Amniotic epithelial cell (primary cell): ENCODE measurements at regions not wholly inside any gene's neighbourhood (a gene's known extent, or its start where the extent isn't known, plus 50 kb on each side); places are given as distances from the start of the nearest gene placed in this dataset.

ENCODE experiments used
- DNase-seq: peaks from one replicate; pipeline ENCODE4 v3.0.0-alpha.2; 2010; ENCODE audit warnings: low read depth

DNA sequence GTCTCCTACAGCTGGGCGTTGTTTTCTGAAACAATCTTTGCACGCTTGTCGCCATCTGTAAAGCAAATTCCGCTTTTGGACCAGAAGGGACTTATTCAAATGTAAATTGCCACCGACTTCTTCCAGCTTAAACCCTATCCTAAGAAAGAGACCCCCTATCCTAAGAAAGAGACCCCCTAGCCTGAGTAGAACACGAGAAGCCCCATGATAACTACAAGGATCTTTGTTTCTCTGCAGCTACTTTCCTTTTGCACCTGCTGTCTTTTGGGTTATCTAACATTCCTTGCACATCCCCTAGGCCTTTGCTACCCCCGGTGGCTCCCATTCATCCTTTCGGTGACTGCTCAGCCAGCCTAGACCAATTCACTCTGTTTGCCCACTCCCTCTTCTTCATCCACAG, 536.0 kb upstream of the PRKX start:
- DNase-seq: no peak

DNA sequence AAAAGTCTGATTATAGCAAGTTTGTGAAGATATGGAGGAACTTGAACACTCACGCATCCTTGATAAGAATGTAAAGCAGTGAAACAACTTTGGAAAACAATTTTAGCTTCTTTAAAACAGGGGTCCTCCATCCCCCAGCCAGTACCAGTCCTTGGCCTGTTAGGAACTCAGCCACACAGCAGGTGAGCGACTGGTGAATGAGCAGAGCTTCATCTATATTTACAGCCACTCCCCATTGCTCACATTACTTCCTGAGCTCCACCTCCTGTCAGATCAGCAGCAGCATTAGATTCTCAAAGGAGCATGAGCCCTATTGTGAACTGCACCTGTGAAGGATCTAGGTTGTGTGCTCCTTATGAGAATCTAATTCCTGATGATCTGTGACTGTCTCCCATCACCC, 530.3 kb upstream of the PRKX start:
- DNase-seq: no peak

DNA sequence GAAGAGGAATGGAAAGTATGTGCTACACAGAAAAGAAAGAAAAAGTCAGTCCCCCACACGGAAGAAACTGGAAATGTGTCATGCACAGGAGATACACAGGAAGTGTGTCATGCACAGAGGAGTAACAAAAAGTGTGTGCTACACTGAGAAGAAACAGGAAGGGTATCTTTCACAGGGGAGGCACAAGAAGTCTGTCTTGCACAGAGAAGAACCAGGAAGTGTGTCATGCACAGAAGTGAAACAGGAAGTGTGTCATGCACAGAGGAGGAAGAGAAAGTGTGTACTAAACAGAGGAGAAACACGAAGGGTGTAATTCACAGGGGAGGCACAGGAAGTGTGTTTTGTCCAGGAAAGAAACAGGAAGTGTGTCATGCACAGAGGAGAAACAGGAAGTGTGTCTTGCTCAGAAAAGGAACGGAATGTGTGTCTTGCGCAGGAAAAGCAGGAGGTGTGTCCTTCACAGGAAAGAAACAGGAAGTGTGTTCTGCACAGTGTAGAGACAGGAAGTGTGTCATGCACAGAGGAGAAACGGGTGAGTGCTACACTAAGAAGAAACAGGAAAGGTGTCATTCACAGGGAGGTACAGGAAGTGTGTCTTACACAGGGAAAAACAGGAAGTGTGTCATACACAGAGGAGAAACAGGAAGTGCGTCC, 527.2 kb upstream of the PRKX start:
- DNase-seq: no peak

DNA sequence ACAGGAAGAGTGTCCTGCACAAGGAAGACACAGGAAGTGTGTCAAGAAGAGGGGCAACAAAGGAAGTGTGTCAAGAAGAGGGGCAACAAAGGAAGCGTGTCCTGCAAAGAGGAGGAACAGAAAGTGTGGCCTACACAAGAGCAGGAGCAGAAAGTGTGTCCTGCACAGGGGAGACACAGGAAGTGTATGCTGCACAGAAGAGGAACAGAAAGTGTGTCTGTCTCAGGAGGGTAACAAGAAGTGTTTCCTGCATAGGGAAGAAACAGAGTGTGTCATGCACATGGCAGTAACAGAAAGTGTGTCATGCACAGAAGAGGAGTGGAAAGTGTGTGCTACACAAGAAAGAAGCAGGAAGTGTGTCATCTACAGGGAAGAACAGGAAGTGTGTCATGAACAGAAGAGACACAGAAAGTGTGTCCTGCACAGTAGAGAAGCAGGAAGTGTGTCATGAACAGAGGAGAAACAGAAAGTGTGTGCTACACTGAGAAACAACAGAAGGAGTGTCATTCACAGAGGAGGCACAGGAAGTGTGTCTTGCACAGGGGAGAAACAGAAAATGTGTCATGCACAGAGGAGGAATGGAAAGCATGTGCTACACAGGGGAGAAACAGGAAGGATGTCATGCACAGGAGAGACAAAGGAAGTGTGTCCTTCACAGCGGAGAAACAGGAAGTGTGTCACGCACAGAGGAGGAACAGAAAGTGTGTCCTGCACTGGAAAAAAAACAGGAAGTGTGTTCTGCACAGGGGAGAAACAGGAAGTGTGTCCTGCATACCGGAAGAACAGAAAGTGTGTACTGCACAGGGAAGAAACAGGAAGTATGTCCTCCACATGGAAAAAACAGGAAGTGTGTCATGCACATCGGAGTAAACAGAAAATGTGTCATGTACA, 526.4 kb upstream of the PRKX start:
- DNase-seq: no peak

DNA sequence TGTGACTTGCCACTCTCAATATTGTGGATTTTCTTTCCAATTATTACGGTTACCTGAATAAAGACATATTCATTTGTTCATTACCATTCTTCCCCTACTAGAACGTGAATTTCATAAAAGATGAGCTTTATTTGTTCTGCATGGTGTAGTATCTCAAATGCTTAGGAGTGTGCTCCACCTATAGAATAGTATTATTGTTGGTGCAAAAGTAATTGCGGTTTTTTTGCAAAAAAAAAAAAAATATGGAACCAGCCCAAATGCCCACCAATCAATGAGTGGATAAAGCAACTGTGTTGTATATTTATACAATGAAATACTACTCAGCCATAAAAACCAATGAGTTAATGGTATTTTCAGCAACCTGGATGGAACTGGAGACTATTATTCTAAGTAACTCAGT, 525.5 kb upstream of the PRKX start:
- no peak for DNase-seq

DNA sequence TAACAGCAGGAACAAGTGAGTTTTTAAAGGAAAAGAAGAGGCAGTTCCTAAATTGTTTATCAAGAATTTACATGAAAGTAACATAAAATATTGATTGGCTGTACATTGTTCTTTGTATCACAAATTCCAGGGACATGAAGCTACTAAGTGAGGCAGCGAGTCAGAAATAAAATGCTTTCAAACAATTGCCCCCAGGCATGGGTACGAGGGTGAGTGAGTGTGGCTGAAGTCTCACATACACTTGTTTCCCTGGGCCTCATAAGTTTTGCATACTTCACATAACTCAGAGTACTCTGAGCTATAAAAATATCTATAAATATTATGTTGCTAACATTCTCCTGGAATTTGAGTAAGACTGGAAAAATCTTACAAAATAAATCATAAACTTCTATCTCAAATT, 511.6 kb upstream of the PRKX start:
- no peak for DNase-seq

DNA sequence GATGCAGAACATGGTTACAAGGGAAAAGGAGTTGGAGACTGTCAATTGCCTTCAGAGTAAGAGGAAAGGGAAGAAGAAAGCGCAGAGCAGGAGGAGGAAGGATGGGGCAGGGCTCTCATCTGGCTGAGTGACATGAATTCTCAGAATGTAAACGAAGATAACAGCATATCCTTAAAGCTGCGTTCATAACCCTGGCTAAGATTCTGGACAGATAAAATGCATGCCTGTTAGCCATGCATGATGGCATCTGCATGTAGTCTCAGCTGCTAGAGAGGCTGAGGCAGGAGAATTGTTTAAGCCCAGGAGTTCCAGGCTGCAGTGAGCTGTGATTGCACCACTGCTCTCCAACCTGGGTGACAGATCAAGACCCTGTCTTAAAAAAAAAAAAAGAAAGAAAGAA, 493.5 kb upstream of the PRKX start:
- no peak for DNase-seq

DNA sequence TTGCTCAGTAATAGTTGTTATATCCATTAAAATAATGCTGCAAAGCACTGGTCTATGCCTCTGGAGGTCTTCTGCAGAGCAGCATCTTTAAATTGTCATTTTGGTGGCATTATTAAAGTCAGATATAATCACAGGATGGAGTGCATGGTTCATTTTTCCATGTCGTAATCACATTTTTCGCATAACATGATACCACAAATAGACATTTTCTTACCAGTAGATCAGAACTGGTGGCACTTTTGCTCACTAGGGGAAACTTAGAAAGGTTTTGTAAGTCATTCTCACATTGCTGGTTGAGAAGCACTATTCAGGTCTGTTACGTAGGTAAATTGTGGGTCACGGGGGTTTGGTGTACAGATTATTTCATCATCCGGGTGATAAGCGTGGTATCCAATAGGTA, 484.5 kb upstream of the PRKX start:
- DNase-seq: no peak

DNA sequence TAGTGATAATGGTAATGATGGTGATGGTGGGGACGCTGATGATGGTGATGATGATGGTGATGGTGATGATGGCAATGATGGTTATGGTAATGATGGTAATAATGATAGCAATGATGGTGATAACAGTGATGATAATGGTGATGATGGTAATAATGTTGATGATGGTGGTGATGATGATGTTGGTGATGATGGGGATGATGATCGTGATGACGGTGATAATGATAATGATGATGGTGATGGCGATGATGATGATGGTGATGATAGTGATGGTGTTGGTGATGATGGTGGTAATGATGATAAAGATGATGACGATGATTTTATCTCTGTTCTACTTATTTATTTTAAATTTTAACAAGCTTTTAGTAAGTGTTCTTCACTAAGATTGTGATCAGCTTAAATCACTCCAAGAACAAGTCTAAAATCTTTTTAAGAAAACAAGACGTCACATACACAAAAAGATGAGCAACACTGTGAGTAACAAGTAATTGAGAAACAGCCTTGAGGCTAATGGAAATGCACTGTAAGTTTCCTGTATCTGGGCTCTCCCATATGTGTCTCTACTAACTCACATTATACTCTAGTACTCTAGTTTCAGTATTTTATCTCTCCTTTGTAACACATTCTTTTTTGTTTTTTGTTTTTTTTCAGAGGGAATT, 480.2 kb upstream of the PRKX start:
- no peak for DNase-seq

DNA sequence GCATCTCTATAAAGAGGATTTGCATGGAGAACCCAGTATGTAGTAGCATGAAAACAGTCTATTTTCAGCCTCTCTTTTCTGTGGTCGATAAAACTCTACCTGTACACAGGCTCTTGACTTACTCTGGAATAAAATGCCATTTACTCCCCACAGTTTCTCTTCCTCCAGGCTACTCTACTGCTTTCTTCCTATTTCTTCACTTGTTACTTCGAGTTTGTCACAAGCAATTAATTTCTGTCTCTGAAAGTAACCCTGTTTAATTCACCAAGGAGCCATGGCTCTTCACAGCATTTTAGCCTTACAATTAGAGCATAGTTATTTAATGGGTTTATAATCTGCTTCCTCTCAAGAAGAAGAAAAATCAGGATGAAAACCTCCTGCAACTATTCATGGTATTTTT, 472.9 kb upstream of the PRKX start:
- DNase-seq: no peak

DNA sequence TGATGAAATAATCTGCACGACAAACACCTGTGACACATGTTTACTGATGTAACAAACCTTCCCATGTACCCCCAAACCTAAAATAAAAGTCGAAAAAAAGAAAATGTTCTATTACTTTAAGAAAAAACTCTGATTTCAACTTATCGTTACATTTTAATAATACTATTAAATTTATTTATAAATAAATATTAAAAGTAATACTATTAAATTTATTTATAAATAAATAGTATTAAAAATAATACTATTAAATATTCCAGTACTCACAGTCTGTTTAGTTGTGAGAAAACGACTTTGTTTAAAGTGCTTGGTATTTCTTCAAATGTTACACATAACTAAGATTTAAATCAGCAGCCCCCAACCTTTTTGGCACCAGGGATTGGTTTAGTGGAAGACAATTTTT, 471.6 kb upstream of the PRKX start:
- no peak for DNase-seq

DNA sequence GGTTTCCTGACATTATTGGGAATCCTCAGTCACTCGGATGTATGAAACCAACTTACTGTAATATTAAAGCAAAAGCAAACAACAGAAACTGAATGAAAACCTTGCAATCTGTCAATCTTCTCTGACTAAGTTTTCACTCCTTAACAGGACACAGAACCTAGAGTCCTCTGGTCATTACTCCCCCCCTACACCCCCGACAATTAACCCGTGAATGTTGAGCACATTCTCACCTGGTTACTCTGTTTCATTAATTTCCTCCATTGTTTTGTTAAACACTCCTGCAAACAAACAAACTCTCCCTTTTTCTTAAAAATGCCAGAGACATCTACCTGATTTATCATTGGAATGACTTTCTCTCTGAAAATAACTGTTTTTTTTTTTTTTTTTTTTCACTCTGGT, 469.0 kb upstream of the PRKX start:
- no peak for DNase-seq

DNA sequence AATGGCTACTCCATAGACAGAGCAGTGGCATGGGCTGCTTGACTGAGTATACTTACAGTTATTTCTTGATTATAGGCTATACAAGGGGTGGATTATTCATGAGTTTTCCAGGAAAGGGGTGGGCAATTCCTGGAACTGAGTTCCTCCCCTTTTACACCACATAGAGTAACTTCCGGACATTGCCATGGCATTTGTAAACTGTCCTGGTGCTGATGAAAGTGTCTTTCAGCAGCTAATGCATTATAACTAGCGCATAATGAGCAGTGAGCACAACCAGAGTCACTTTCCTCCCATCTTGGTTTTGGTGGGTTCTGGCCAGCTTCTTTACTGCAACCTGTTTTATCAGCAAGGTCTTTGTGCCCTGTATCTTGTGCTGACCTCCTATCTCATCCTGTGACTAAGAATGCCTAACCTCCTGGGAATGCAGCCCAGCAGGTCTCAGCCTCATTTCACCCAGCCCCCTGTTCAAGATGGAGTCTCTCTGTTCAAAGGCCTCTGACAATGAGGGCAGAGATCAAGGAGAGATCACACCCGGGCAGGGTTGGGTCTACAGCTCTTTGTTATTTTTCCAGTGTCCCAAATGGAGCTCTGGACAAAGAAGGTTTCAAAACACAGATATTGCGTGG, 468.4 kb upstream of the PRKX start:
- no peak for DNase-seq

DNA sequence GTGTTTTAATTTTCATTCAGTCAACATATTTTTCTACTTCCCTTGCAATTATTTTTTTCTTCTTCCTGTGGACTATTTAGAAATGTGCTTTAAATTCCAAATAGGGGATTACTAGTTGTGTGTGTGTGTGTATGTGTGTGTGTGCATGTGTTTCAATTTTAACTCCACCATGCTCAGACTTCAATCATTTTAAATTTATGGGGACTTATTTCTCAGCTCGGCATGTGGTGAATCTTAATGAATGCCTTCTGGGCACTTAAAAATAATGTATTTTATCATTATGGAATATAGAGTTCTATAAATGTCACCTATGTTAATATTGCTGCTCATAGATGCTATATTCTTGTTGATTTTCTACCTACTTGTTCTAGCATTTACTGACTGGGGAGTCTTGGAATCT, 465.6 kb upstream of the PRKX start:
- no peak for DNase-seq

DNA sequence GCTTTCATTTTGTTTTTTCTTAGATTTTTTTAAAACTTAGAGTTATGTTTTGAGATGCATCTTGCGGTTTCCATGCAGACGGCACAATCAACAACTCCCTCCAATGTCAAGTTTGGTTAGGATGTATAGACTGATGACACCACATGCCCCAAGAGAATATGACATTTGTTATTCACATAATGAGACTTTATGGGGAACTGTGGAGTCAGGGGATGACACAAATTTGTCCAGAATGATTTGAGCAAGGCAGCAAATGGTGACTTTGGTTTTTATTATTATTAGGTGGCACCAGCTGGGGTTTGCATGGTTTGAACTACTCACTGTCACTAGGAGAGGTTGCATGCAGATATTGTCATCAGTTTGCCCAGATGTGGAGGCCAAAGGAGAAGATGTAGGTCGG, 461.8 kb upstream of the PRKX start:
- DNase-seq: no peak

DNA sequence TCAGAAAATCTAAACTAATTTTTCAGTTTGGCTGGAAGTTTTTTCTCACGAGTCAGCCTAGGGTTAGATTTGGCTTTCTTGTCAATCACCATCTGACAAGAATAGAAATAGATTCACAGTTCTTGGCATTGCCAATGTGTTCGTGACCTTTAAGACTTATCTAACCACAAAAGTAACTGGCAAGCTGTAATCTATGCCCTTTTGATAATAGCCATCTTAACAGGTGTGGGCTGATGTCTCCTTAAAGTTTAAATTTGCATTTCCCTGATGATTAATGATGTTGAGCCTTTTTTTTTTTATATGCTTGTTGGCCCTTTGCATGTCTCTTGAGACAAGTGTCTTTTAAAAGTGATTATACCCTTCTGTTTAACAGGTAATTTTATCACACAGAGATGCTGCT, 460.3 kb upstream of the PRKX start:
- no peak for DNase-seq

DNA sequence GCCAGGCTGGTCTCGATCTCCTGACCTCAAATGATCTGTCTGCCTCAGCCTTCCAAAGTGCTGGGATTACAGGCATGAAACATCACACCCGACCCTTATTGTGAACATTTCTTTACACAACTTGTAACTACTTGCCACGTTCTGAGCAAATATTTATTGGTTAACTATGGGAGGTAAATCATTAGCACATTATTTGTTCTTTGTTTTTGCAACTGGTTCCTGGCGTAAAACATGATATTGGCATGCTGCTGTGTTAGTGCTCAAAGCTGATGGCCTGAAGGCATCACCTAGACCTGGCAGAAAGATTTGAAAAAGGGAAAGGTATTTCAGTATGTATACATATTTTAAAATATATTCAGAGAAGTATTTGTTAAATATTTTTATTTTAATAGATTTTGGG, 438.3 kb upstream of the PRKX start:
- DNase-seq: no peak

DNA sequence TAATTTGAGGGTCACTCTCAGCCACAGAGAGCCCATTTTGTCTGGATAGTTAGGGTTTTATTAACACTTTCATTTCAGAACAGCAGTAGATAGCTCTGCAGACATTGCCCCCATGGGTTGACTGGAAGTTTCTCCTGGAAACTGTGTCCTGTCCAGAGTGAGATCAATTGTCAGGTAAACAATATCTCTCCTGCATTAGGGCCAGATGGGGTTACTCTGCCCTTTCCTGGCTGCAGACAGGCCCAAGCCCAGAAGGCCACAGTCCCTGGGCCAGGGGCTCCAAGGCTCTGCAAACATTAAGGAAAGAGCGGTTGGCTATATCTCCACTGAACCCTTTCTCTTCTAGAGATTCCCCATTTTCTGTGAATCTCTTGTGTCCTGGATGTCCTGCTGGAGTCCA, 436.8 kb upstream of the PRKX start:
- no peak for DNase-seq

DNA sequence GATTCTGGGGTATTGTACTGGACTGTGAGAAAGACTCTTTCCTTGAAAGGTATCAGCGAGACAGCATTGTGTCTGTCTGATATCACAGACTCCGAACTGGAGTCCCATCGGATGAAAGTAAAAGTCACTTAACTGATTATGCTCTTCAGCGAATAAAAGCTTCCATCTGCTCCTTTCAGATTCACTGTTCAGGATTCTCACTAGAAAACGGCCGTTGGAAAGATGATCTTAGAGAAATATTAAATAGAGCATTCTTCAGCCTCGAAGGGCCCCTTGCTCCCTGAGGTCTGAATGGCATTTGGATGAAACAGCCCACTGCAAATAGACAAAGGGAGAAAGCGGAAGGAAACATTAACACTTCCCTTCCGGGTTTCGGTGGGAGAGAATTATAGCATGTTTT, 416.2 kb upstream of the PRKX start:
- no peak for DNase-seq

DNA sequence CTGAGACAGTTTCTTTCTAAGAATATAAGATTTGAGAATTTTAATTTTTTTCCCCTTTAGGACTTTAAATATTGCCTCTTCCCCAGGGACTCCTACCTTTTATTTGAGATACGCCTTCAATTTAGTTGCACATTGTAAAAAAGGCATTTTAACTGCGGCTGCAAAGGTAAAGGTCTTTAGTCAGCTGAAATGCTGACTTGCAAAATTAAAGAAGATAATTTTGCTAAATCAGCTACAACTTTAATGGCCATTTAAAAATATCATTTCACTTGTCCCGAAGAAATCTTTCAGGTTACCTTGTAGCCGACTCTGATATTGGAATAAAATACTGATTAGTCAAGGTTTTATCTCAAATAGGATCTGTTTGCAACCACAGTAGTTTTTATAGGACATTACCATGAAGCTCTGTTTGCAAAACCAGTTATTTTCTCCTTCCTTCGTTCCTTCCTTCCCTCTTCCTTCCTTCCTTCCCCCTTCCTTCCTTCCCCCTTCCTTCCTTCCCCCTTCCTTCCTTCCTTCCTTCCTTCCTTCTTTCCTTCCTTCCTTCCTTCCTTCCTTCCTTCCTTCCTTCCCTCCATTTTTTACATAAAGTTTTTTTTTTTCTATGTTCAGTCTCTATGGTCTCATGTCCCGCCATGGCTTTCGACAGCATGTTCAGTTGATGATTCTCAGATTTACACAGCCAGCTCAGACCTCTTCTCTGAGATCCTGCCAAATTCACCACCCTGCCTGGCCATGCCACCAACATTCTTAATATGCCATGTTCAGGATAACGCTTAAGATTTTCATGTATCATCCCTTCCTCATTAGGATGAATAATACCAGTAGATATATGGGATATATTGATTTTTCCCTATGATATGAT, 405.4 kb upstream of the PRKX start:
- DNase-seq: no peak

DNA sequence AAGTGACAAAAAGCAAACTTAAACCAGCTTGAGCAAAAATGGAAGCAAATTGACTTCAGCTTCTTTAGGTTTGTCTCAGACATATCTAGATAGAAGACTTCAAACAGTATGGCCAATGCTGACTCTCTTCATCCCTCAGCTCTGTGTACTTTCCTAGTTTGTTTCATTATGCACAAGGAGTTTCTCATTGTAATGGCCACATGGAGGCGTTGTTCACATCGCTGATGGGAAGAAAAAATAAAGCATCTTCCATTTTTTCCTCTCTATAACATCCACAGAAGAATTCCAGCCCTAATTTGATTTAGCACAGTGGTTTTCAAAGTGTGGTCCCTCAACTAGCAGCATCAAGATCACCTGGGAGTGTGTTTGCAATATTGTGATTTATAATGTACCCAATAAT, 397.5 kb upstream of the PRKX start:
- no peak for DNase-seq

DNA sequence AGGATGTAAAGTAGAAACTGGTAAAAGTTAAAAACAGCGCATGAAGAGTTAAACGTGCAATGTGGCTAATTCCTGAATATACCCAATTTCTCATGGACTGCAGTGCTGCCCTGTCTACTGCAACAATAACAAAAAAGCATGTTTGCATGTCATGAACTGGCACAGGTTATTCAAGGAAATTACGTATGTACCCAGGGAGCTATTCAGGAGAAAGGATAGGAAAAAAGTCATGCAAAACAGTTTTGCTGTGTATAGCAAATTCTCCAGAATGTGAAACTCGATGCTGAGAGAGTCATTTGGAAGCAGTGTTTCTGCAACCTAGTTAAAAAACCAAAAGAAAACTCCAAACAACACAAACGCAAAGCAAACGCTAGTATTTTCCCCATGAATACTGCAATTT, 381.5 kb upstream of the PRKX start:
- no peak for DNase-seq
